ENCODE measurements at regions not wholly inside any gene's neighbourhood (a gene's known extent, or its start where the extent isn't known, plus 50 kb on each side); places are given as distances from the start of the nearest gene placed in this dataset.

- no peak for TF ChIP-seq EZH2 (IDR thresholded peaks at IDR 0.05; ENCODE audit: low read length)
- TF ChIP-seq CTCF (optimal IDR thresholded peaks at IDR 0.05 in 1 of 3, IDR thresholded peaks at IDR 0.05 in 1 of 3, conservative IDR thresholded peaks at IDR 0.05 in 1 of 3; ENCODE audit: extremely low read depth in 1 of 3, insufficient read depth in 2 of 3, low read length in 3 of 3) = no peak
Measured at GRCh38 chr3:159936541-159936940, 52.1 kb upstream of the IL12A start.
